Activated CD4-positive, alpha-beta T cell treated with anti-CD3 and anti-CD28 coated beads, Interleukin-2, Interleukin-4, amounts not matched to agents 100 ng/mL and 50 ng/mL, durations not matched to agents 16 hours and 8 hours (primary cell): ENCODE measurements at regions not wholly inside any gene's neighbourhood (a gene's known extent, or its start where the extent isn't known, plus 50 kb on each side); places are given as distances from the start of the nearest gene placed in this dataset.
"Not testable (repeated sequence)": the region's sequence is repeated elsewhere in the genome, so short reads cannot be mapped to it uniquely, and the experiment has no call there.

Experiments used
- DNase-seq: peaks from one replicate; pipeline ENCODE4 v3.0.0-alpha.2; 2020; ENCODE audit warnings: low spot score

- no peak for DNase-seq
Measured at GRCh38 chr6:169862043-169862891, 110.8 kb downstream of the ERMARD start.

- DNase-seq: no peak
Measured at GRCh38 chr6:169861431-169862042, 110.1 kb downstream of the ERMARD start.

- DNase-seq: no peak
Measured at GRCh38 chr6:169859978-169860703, 108.7 kb downstream of the ERMARD start.

- no peak for DNase-seq
Measured at GRCh38 chr6:169859401-169859977, 108.1 kb downstream of the ERMARD start.

- no peak for DNase-seq
Measured at GRCh38 chr6:169858935-169859351, 107.5 kb downstream of the ERMARD start.

GRCh38 chr6:169858293-169858934 lies 107.0 kb downstream of the ERMARD start:
- no peak for DNase-seq

- DNase-seq: no peak
Measured at GRCh38 chr6:169857343-169858292, 106.2 kb downstream of the ERMARD start.

GRCh38 chr6:169856442-169857342 lies 105.3 kb downstream of the ERMARD start:
- DNase-seq: not testable (repeated sequence)

GRCh38 chr6:169854813-169855212 lies 103.4 kb downstream of the ERMARD start:
- no peak for DNase-seq

- no peak for DNase-seq
Measured at GRCh38 chr6:169854083-169854725, 102.8 kb downstream of the ERMARD start.

- DNase-seq: no peak
Measured at GRCh38 chr6:169853196-169854082, 102.0 kb downstream of the ERMARD start.

GRCh38 chr6:169852504-169853195 lies 101.2 kb downstream of the ERMARD start:
- no peak for DNase-seq

- DNase-seq: no peak
Measured at GRCh38 chr6:169851641-169852503, 100.5 kb downstream of the ERMARD start.

GRCh38 chr6:169850746-169851145 lies 99.3 kb downstream of the ERMARD start:
- DNase-seq: no peak

- DNase-seq: no peak
Measured at GRCh38 chr6:169850154-169850553, 98.7 kb downstream of the ERMARD start.

- DNase-seq: no peak
Measured at GRCh38 chr6:169849396-169849795, 98.0 kb downstream of the ERMARD start.

- DNase-seq: no peak
Measured at GRCh38 chr6:169848946-169849345, 97.5 kb downstream of the ERMARD start.
